GM10266 (cell line): ENCODE measurements at regions not wholly inside any gene's neighbourhood (a gene's known extent, or its start where the extent isn't known, plus 50 kb on each side); places are given as distances from the start of the nearest gene placed in this dataset.

Experiments
- DNase-seq: peaks from one replicate; pipeline ENCODE4 v3.0.0; 2012; ENCODE audit errors: extremely low spot score
- TF ChIP-seq, protein P1 (sequence below): IDR thresholded peaks from 2 replicates; pipeline ENCODE4 v1.5.1; 2012; ENCODE audit warnings: mild to moderate bottlenecking, low read depth; ENCODE audit not compliant: control insufficient read depth, insufficient read depth; ENCODE audit errors: missing control alignments

DNA sequence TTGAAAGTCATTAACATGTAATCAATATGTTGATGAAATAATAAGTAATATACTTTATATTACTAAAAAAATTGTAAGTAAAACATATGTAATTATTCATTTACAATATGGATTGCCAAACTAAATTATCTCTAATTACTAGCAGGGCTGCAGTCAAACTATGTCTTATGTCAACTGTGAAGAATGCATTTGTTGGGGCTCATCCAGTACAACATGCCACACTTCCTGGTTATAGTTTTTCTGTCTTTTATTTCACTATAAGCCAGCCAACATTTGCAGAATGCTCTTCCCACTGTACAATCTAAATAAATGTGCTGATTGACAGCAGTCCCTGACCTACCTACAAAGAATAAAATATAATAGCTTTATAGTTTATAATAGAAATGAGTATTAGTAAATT, 975.4 kb upstream of the NDST4 start:
- TF ChIP-seq, protein P1, sequence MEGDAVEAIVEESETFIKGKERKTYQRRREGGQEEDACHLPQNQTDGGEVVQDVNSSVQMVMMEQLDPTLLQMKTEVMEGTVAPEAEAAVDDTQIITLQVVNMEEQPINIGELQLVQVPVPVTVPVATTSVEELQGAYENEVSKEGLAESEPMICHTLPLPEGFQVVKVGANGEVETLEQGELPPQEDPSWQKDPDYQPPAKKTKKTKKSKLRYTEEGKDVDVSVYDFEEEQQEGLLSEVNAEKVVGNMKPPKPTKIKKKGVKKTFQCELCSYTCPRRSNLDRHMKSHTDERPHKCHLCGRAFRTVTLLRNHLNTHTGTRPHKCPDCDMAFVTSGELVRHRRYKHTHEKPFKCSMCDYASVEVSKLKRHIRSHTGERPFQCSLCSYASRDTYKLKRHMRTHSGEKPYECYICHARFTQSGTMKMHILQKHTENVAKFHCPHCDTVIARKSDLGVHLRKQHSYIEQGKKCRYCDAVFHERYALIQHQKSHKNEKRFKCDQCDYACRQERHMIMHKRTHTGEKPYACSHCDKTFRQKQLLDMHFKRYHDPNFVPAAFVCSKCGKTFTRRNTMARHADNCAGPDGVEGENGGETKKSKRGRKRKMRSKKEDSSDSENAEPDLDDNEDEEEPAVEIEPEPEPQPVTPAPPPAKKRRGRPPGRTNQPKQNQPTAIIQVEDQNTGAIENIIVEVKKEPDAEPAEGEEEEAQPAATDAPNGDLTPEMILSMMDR, result no peak
- DNase-seq, result no peak

GRCh38 chr4:116082808-116083366, 969.5 kb upstream of the NDST4 start:
- TF ChIP-seq, protein P1, result no peak
- DNase-seq, result no peak

- no peak for DNase-seq
- TF ChIP-seq, protein P1, result no peak
Observed at GRCh38 chr4:116073051-116073450, 959.6 kb upstream of the NDST4 start.

GRCh38 chr4:116070283-116070682, 956.9 kb upstream of the NDST4 start:
- TF ChIP-seq, protein P1, result no peak
- DNase-seq, result no peak

GRCh38 chr4:116066711-116067245, 953.4 kb upstream of the NDST4 start:
- TF ChIP-seq, protein P1, result no peak
- DNase-seq, result no peak

- TF ChIP-seq, protein P1, result no peak
- DNase-seq, result no peak
Observed at GRCh38 chr4:116064331-116064730, 950.9 kb upstream of the NDST4 start.

DNA sequence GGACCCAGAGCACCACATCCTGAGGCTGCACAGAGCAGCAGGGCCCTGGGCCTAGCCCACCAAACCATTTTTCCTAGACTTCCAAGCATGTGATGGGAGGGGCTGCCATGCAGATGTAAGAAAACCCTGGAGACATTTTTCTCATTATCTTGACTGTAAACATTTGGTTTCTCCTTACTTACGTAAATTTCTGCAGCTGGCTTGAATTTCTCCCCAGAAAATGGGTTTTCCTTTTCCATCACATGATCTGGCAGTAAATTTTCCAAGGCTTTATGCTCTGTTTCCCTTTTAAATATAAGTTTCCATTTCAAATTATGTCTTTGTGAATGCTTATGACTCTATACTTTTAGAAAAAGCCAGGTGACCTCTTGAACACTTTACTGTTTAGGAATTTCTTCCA, 945.9 kb upstream of the NDST4 start:
- TF ChIP-seq, protein P1, result no peak
- DNase-seq, result no peak
